SW 1271 (cell line): ENCODE measurements at regions not wholly inside any gene's neighbourhood (a gene's known extent, or its start where the extent isn't known, plus 50 kb on each side); places are given as distances from the start of the nearest gene placed in this dataset.
"Not testable (repeated sequence)": the region's sequence is repeated elsewhere in the genome, so short reads cannot be mapped to it uniquely, and the experiment has no call there.

Experiments used
- DNase-seq, 2 experiments: peaks; one replicate each; lab custom pipeline; 2025; lab: John Stamatoyannopoulos, UW

DNA sequence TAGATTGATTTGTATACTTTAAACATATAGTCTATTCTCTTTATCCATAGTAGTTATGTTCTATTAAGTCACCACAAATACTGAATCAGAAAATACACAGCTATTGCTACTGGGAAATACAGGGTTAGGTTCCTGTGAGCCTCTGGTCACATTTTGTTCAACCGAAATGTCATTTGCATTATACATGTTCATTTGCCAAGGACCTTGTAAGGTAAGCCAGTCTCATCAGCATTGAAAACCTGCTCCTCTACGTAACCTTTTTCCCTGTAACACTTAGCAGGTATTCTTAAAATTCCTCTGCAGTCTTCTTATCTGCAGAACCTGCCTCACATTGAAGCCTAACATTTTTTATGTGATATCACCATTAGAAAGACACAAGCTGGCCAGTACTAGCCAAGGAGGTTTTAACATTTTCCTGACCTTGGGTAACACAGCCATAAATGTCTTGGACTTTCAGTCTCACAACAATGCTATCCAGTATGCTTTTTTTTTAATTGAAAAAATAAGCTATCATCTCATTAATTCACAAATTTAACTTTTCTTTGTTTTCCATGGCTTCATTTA, 765.7 kb upstream of the IGFBP7 start:
- DNase-seq, result no peak

DNA sequence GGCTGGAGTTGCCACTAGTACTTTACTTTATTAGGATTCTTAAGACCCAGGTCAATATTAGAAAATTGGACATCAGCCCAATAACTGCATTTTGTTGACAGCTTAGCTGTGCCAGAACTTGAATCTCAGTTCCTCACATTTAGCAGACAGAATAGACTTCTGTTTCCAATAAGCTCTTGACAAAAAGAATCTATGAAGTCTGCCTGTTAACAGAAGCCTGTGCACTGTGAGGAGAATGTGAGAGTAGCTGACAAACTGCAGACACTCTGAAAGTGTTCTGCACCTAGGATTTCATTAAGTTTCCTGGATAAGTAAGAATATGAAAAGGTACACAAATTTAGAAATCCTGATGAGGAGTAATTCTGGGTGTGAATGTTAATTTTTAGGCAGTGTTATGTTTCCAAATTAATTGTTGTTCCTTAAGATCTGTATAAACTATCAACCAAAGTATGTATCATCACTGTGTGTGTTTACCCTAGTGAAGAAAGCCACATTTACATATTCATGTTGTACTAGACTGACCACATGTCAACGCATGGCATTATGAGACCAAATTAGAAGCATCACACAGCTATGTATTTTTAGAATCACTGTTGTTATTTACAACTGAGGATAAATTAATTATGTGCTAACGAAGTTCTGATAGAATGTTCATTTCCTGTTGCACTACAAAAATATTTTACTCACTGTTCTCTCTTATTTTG, 756.4 kb upstream of the IGFBP7 start:
- DNase-seq, result no peak

DNA sequence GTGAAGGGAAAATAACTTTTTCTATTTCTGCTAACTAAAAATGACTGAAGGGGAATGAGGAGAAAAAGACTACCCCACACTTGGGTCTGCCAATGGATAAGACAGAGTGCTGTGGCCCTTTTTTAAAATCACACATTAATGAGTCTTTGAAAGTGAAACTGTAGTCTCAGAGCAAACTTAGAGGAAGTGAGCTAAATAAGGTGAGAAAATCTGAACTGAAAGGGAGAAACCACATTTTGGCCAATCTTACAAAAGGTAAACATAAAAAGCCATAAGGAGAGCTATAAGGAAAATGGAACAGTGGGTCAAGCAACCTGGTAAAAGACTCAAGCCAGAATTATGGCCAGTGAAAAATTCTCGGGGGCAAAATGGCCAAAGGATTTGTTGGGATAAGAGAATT, 755.1 kb upstream of the IGFBP7 start:
- no peak for DNase-seq

DNA sequence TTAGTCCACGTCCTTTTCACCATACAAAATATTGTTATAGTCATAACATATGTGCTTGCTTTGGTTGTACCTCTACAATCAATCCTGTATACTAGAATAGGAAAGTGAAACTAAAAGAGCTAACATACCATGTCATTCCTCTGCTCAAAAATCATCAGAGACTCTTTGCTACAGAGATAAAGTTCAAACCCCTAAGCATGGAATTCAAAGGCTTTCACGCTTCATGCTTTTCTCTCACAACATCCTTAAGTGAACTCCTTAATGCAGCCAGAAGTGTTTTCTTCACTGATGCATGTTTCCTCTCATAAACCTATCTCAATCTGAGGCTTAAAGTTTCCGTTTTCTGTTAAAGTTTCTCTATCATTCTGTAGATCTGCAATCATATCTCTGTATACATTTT, 744.6 kb upstream of the IGFBP7 start:
- no peak for DNase-seq

DNA sequence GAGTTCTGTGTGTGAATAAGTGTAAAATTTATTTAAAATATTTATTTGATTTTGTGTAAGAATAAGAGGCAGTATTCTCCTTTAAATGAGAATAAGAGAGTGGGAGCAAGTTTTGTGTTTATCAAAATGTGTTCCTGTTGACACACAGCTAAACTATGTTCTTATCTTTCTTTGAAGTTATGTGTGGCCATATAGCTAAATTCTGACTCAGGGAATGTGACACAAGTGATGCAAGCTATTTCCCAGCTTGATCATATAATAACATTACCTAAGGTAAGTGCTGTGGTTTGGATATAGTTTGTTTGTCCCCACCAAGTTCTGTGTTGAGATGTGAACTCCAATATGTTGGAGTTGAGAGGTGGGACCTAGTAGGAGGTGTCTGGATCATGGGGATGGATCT, 740.0 kb upstream of the IGFBP7 start:
- DNase-seq, result peak in 1 of 2 experiments; percentile 3

DNA sequence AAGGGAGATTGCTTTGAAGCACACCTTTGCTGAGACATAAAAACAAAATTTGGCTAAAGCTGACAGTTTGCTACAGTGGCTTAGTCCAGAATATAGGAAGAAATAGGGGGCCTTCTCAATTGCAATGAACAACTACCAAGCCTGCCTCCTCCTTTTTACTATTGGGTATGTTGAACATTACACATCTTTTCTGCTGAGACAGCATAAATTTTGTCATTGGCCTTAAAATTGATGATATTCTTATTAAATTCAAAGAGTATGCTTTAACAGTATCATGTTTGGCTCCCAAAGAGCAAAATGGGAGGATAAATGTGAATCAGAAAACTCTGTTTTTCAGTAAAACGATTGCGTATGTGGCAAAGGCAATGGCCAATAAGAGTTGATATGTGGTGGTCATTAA, 721.9 kb upstream of the IGFBP7 start:
- DNase-seq, result no peak

DNA sequence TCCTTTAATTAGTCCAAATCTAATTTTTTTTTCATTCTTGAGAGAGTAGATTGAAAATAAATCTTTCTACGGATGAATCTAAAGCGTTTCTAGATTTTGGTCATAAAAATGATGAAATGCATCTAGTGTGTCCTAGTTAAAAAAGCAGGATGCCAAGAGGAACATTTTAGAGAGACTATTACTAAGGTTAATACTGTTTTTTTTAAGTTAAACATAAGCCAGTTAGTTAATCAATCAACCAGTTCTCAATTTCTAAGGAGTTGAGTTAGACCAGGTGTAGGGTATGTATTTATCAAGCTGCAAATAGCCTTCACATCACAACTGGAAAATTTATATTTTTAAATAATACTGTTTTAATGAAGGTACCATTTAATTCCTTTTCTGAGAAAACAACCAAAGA, 679.5 kb upstream of the IGFBP7 start:
- no peak for DNase-seq

DNA sequence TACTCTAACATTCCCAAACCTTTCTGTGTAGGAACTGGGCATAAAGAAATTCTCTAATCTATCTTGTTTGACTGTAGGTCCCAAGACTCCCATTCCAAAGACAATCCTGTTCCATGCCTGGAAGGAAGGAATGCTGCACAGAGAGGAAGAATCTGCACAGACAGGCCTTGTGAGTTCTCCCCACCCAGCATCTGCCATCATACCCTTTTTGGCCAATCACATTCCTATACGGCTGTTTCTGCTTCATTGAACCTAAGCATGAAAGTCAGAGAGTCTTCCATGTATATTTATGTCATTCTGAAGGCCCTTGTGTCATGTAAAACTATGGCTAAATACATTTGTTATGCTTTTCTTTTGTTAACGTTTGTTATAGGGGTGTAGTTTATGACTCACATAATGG, 667.7 kb upstream of the IGFBP7 start:
- DNase-seq, result no peak

DNA sequence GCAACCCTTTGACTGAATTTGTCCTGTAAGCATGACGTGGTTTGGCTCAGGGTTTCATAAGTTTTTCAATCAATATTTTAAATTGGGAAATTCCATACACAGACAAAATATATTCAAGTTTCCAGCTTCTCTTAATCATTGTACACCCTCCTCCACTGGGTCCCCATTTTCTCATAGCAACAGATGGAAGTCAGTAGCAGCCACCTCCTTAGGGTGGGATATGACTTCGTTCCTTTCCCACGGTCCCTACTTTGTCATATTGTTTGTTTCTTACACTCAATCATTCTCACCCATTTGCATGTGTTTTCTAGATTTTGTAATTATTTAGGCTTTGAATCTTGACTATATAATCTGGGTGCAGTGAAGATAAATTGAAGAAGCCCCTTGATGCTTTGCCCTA, 664.5 kb upstream of the IGFBP7 start:
- DNase-seq, result no peak

DNA sequence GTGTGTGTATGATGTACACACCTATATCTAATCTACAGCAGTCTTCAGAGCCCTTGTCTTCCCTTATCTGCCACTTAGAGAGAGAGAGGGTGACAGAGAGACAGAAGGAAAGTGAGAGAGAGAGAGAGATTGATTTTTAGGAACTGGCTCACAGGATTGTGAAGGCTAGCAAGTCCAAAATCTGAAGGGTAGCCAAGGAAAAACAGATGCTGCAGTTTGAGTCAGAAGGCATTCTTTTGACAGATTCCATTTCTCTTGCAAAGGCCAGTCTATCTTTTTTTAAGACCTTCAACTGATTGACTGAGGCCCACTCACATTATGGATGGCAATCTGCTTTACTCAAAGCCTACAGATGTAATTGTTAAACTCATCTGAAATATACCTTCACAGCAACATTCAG, 664.0 kb upstream of the IGFBP7 start:
- DNase-seq, result no peak

DNA sequence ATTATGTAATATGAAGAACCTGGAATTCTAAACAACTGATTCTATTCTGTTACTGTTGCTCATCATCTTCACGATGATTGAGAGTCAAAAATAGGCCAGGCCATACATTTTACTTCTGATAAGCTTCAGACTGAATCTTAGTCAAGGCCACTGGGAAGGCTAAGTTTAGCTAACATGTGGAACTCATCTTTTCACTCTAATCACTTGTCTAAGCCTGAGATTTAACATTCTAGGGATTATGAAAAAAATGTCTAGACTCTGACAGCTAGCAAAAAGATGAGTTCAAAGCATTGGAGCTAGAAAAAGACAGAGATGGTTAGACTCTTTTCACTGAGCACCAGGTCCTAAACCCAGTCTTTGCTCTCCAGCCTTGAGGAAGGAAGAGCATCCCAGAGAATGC, 656.2 kb upstream of the IGFBP7 start:
- DNase-seq, result no peak

DNA sequence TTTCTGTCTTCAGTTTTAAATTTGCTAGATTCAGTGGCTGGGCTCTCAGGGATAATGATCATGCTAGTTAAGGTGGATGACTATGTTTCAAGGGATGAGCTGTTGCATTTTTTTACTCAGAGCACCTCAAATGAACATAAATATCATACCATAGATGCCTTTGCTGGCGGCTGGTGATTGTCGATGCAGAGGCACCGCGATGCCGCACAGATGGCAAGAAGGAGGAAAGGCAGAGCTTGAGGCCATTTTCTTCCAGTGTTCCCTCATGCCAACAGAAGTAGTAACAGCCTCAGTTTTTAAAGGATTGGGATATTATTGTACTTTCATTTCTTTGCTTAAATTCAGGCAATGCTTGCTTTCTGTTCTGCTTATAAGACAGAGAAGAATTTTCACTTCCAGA, 654.7 kb upstream of the IGFBP7 start:
- DNase-seq, result no peak

DNA sequence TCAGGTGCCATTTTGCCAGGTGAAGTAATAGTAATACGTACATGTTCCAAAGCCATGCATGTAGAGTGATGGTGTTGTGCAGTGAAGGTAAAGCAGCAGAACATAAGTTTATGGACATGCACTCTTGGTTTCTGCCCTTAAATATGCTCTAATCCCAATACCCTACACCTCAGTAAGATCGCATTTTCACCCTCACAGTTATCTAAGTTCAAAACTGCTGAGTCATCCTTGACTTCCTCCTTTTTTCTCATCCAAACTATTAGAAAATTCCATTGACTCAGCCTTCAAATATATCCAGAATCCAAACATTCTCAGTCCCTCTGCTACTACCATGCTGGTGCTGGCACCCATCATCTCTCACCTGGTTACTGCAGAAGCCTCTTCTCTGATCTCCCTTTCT, 652.9 kb upstream of the IGFBP7 start:
- DNase-seq, result no peak

DNA sequence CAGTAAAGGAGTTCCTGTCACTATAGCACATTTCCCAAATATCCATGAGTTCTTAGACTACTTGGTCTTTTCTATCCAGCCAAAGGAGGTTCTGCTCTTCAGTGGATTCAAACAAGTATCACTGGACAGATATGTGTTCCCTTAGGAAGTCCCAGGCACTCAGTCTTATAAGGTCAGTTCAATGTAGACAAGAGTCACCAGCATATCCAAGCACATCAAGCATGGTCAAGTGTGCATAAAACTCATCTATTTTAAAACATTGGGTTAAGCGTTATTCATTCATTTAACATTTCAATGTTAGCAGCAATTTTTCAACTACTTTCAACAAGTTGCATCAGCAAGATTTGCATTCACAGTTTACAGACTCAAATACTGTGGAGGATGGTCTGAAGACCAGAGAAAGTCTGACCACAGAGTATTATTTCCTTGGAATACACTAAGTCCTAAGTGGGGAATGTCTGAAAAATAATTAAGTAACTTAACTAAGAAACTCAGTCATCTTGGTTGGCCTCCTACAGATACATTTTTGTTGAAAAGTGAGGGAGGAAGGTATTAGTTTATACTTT, 630.5 kb upstream of the IGFBP7 start:
- no peak for DNase-seq

DNA sequence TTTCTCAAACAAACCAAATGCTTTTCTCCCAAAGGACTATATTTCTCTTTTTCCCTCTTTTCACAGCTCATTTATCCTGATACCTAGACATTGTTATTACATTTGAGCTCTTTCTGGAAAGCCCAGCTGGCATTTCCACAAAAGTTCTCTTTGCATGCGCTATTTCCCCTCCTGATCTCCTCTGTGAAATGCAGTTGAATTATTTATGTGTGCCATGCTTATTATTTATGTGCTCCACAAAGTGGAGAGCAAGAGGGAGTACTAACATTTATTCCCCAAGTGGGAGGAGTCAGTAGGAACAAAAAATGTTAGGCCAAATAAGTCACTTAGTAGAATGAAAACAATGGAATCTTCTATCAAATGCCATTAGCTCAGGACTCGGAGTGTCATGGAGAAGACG, 626.6 kb upstream of the IGFBP7 start:
- no peak for DNase-seq

DNA sequence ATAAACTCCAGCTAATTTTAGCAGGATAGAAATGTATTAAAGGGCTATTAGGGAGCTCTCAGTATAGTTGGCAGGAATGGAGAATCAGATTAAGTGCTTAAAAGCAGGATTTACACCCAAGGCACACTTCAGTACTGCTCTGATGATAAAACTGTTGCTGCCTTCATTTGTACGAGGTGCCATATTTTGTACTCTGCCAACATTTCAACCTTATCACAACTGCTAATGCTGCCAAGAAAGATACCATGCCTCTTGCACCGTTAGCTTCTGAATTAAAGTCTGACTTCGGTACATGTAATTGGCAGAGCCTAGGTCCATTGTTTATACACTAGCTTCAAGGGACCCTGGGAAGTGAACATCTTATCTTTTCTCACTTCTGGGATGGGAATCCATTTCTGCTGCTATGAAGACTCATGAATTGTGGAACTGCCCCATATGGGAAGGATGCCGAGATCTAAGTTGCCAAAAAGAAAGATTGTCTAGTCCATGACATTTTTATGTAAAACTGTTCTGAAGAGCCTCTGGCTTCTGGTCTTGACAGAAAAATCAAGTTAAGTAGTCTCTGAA, 624.0 kb upstream of the IGFBP7 start:
- DNase-seq, result no peak

DNA sequence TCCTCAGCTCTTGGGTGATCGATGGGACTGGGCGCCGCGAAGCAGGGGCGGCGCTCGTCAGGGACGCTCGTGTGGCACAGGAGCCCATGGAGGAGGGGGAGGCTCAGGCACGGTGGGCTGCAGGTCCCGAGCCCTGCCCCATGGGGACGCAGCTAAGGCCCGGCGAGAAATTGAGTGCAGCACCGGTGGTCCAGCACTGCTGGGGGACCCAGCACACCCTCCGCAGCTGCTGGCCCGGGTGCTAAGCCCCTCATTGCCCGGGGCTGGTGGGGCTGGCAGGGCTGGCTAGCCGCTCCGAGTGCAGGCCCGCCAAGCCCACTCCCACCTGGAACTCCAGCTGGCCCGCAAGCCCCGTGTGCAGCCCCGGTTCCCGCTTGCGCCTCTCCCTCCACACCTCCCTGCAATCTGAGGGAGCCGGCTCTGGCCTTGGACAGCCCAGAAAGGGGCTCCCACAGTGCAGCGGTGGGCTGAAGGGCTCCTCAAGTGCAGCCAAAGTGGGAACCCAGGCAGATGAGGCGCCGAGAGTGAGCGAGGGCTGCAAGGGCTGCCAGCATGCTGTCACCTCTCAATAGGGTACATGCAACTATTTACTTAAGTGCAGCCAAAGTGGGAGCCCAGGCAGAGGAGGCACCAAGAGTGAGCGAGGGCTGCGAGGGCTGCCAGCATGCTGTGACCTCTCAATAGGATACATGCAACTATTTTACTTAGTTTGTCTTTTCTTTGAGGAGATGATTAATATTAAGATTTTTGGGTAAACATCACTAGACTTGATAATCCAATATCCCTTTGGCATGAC, 619.8 kb upstream of the IGFBP7 start:
- not testable (repeated sequence) for DNase-seq

DNA sequence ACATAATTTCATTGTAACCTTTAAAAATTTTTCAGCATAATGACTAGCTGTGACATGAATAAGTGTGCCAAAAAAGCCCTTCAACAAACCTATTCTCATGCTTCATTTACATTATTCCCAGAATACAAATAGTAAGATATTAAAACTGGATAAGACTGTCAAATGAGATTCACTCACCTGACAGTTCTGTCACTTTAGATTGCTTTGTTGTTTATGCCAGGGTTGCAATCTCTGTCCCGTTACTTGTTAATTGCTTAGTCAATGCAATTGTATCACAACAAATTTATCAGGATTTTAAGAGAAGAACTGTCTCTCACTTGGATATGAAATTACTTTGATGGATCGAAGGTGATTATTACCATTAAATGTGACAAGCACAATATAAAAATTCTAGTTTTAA, 616.0 kb upstream of the IGFBP7 start:
- DNase-seq, result no peak

DNA sequence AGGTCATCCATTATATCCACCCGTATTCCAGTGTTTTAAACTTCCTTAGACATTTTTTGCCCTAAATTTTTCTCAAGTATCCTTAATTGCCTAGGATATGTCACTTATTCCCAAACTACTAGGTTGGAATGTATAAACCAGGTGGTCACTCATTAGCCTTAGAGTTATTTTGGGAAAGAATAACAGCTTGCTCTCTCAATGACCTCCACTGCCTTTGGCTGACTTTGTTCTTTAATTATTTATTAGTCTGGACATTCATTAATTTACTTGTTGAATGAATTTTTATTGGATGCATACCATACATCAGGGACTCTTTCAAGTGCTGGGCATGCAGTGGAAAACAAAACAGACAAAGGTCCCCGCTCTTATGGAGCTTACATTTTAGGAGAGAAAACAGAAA, 609.3 kb upstream of the IGFBP7 start:
- no peak for DNase-seq

DNA sequence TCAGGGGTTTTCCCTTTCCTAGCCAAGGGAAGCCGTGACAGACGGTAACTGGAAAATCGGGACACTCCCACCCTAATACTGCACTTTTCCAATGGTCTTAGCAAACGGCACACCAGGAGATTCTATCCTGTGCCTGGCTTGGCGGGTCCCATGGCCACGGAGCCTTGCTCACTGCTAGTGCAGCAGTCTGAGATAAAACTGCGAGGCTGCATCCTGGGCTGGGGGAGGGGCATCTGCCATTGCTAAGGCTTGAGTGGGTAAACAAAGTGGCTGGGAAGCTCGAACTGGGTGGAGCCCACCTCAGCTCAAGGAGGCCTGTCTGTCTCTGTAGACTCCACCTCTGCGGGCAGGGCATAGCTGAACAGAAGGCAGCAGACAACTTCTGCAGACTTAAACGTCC, 604.1 kb upstream of the IGFBP7 start:
- not testable (repeated sequence) for DNase-seq

DNA sequence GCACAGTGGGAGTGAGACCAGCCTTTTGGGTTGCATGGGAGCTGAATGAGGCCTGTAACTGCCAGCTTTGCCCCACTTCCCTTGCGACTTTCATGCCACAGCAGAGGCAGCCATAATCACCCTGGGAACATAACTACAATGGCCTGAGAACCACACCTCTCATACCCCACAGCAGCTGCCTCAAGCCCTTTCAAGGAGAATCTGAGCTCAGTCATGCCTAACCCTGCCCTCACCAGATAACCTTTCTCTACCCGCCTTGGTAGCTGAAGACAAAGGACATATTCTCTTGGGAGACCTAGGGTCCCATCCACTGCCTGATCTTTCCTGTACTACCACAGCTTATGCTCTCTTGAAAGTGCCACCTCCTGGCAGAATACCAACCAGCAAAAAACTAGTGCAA, 599.9 kb upstream of the IGFBP7 start:
- no peak for DNase-seq

DNA sequence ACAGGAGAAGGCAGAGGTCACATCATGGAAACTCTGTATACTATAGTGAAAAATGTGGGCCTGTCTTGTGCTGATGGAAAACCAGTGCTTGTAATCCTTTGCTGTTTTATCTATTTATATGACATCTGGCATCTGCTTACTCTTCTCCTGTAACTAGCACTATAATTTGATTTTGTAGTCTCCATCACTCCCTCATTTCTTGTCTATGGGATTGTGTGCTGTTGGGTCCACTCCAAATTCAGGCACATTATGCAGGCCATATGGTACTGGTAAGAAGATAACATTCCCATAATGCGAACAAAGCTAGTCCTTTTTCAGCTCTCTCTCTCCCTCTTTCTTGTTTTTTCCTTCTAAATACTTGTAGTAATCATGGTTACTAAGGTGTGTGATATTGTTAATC, 581.2 kb upstream of the IGFBP7 start:
- DNase-seq, result no peak

DNA sequence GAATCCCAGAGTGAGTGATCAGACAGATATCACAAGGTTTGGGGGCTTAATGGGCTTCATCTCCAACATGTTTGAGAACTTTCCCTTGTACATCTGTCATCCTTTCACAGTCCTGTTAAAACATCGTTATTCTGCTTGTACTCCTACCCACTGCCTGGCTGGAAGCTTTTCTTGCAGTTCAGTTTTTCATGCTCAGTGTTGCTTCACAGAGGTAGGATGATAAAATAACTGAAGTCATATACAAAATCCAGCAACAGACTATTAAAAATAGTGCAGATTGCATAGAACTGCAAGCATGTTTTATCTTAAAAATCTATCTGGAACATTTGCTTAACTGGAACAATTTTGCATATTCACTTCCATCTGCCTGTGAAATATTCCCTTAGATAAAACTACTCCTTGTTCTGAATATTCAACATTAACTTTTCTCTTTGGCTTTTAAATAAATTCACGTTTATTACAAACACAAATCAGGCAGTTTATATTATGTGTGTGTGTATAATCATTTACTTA, 579.6 kb upstream of the IGFBP7 start:
- no peak for DNase-seq
